ENCODE measurements at regions not wholly inside any gene's neighbourhood (a gene's known extent, or its start where the extent isn't known, plus 50 kb on each side); places are given as distances from the start of the nearest gene placed in this dataset.
"Not testable (repeated sequence)": the region's sequence is repeated elsewhere in the genome, so short reads cannot be mapped to it uniquely, and the experiment has no call there.

- DNase-seq (ENCODE audit: low read depth) = not testable (repeated sequence)
Measured at GRCh38 chr9:89695979-89696378, 91.2 kb downstream of the GADD45G start.

GRCh38 chr9:89696780-89697179 lies 92.0 kb downstream of the GADD45G start:
- DNase-seq (ENCODE audit: low read depth) = no peak

GRCh38 chr9:89697553-89697952 lies 92.7 kb downstream of the GADD45G start:
- DNase-seq (ENCODE audit: low read depth) = no peak

GRCh38 chr9:89698411-89699005 lies 93.7 kb downstream of the GADD45G start:
- no peak for DNase-seq (ENCODE audit: low read depth)

- no peak for DNase-seq (ENCODE audit: low read depth)
Measured at GRCh38 chr9:89699646-89700045, 94.8 kb downstream of the GADD45G start.

GRCh38 chr9:89701221-89701798 lies 96.5 kb downstream of the GADD45G start:
- DNase-seq (ENCODE audit: low read depth) = no peak

- no peak for DNase-seq (ENCODE audit: low read depth)
Measured at GRCh38 chr9:89702401-89702800, 97.6 kb downstream of the GADD45G start.

- no peak for DNase-seq (ENCODE audit: low read depth)
Measured at GRCh38 chr9:89705651-89706050, 100.8 kb downstream of the GADD45G start.

- no peak for DNase-seq (ENCODE audit: low read depth)
Measured at GRCh38 chr9:89706086-89706485, 101.3 kb downstream of the GADD45G start.

- no peak for DNase-seq (ENCODE audit: low read depth)
Measured at GRCh38 chr9:89706731-89707191, 101.9 kb downstream of the GADD45G start.

GRCh38 chr9:89710697-89711096 lies 105.9 kb downstream of the GADD45G start:
- no peak for DNase-seq (ENCODE audit: low read depth)

GRCh38 chr9:89711866-89712265 lies 107.1 kb downstream of the GADD45G start:
- no peak for DNase-seq (ENCODE audit: low read depth)

GRCh38 chr9:89712283-89712682 lies 107.5 kb downstream of the GADD45G start:
- no peak for DNase-seq (ENCODE audit: low read depth)

GRCh38 chr9:89714321-89714720 lies 109.5 kb downstream of the GADD45G start:
- no peak for DNase-seq (ENCODE audit: low read depth)

GRCh38 chr9:89715318-89715858 lies 110.6 kb downstream of the GADD45G start:
- DNase-seq (ENCODE audit: low read depth) = no peak

- no peak for DNase-seq (ENCODE audit: low read depth)
Measured at GRCh38 chr9:89715881-89716280, 111.1 kb downstream of the GADD45G start.

GRCh38 chr9:89716559-89716958 lies 111.7 kb downstream of the GADD45G start:
- no peak for DNase-seq (ENCODE audit: low read depth)

GRCh38 chr9:89718176-89718575 lies 113.4 kb downstream of the GADD45G start:
- no peak for DNase-seq (ENCODE audit: low read depth)

GRCh38 chr9:89718651-89719050 lies 113.8 kb downstream of the GADD45G start:
- no peak for DNase-seq (ENCODE audit: low read depth)

- DNase-seq (ENCODE audit: low read depth) = no peak
Measured at GRCh38 chr9:89719202-89719601, 114.4 kb downstream of the GADD45G start.

GRCh38 chr9:89720696-89721175 lies 115.9 kb downstream of the GADD45G start:
- no peak for DNase-seq (ENCODE audit: low read depth)

GRCh38 chr9:89721176-89721700 lies 116.4 kb downstream of the GADD45G start:
- DNase-seq (ENCODE audit: low read depth) = no peak

GRCh38 chr9:89721971-89722530 lies 117.2 kb downstream of the GADD45G start:
- no peak for DNase-seq (ENCODE audit: low read depth)
